Germinal center (tissue), 1 donor: ENCODE measurements at regions not wholly inside any gene's neighbourhood (a gene's known extent, or its start where the extent isn't known, plus 50 kb on each side); places are given as distances from the start of the nearest gene placed in this dataset.

ENCODE experiments used
- DNase-seq: peaks from one replicate; pipeline ENCODE4 v3.0.0; 2012; ENCODE audit warnings: mixed read lengths, low spot score

- no peak for DNase-seq
These were observed 255.9 kb downstream of the SEC23A start for GRCh38 chr14:38847161-38847560.

GRCh38 chr14:38839694-38840365 lies 263.2 kb downstream of the SEC23A start:
- DNase-seq = no peak

GRCh38 chr14:38838979-38839323 lies 264.1 kb downstream of the SEC23A start:
- no peak for DNase-seq

GRCh38 chr14:38838049-38838978 lies 264.7 kb downstream of the SEC23A start:
- no peak for DNase-seq

- no peak for DNase-seq
These were observed 265.5 kb downstream of the SEC23A start for GRCh38 chr14:38837343-38838048.

- DNase-seq = no peak
These were observed 266.5 kb downstream of the SEC23A start for GRCh38 chr14:38836539-38836938.

- DNase-seq = no peak
These were observed 267.2 kb downstream of the SEC23A start for GRCh38 chr14:38835874-38836273.

GRCh38 chr14:38828183-38828827 lies 274.7 kb downstream of the SEC23A start:
- DNase-seq = no peak

- DNase-seq = no peak
These were observed 278.3 kb downstream of the SEC23A start for GRCh38 chr14:38824706-38825105.

- no peak for DNase-seq
These were observed 284.5 kb downstream of the SEC23A start for GRCh38 chr14:38818555-38818954.

- no peak for DNase-seq
These were observed 294.1 kb downstream of the SEC23A start for GRCh38 chr14:38808734-38809455.

- no peak for DNase-seq
These were observed 303.4 kb downstream of the SEC23A start for GRCh38 chr14:38799671-38800070.

- no peak for DNase-seq
These were observed 308.4 kb downstream of the SEC23A start for GRCh38 chr14:38794677-38795076.

- no peak for DNase-seq
These were observed 311.2 kb downstream of the SEC23A start for GRCh38 chr14:38791862-38792261.

GRCh38 chr14:38790916-38791315 lies 312.1 kb downstream of the SEC23A start:
- DNase-seq = no peak

- DNase-seq = no peak
These were observed 313.2 kb downstream of the SEC23A start for GRCh38 chr14:38789805-38790204.

GRCh38 chr14:38788060-38788459 lies 315.0 kb downstream of the SEC23A start:
- no peak for DNase-seq

- no peak for DNase-seq
These were observed 316.1 kb downstream of the SEC23A start for GRCh38 chr14:38786921-38787320.

- DNase-seq = no peak
These were observed 325.6 kb downstream of the SEC23A start for GRCh38 chr14:38777401-38777800.

- DNase-seq = no peak
These were observed 327.0 kb downstream of the SEC23A start for GRCh38 chr14:38775986-38776385.

GRCh38 chr14:38774162-38774561 lies 328.9 kb downstream of the SEC23A start:
- no peak for DNase-seq

- DNase-seq = no peak
These were observed 332.8 kb downstream of the SEC23A start for GRCh38 chr14:38770251-38770650.
